ENCODE measurements at regions not wholly inside any gene's neighbourhood (a gene's known extent, or its start where the extent isn't known, plus 50 kb on each side); places are given as distances from the start of the nearest gene placed in this dataset.

DNA sequence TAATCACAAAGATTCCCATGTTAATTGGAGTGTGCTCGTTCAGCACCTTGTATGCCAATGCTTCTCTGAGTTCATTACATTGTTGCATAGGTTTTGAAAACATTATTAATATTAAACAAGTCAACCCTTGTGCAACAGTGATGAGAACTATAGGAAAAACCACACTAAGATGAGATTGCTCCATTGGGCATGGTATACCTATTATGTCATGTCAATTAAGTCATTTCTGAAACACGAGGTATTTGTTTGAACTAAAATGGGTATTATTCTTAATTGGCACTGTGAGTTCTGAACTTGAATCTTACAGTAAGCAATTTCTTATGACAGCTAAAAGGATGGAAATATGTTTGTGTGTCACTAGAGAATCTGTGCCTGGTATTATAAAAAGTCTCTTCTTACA is 447.7 kb downstream of the EFNA5 start:
- ATAC-seq (ENCODE audit: low FRiP score in 2 of 2) (no peak), DNase-seq (no peak)
- H3K36me3 ChIP-seq: no peaks in the 10 kb centered on the region
- H3K4me3 ChIP-seq: no peak overlapping the region
- no peak overlapping the region for H3K27ac ChIP-seq
- TF ChIP-seq POLR2AphosphoS5 (IDR thresholded peaks at IDR 0.05): no peak
- TF ChIP-seq EP300 (IDR thresholded peaks at IDR 0.05): no peak
- TF ChIP-seq CTCF (IDR thresholded peaks at IDR 0.05): no peak
- TF ChIP-seq POLR2A (IDR thresholded peaks at IDR 0.05): no peak
- H3K9me3 ChIP-seq: no peaks in the 10 kb centered on the region
- WGBS, 2 donors: 77 to 84% methylated on average over 2 of the region's 2 CpGs
- no peaks in the 10 kb centered on the region for H3K4me1 ChIP-seq
- no peaks in the 10 kb centered on the region for H3K27me3 ChIP-seq

DNA sequence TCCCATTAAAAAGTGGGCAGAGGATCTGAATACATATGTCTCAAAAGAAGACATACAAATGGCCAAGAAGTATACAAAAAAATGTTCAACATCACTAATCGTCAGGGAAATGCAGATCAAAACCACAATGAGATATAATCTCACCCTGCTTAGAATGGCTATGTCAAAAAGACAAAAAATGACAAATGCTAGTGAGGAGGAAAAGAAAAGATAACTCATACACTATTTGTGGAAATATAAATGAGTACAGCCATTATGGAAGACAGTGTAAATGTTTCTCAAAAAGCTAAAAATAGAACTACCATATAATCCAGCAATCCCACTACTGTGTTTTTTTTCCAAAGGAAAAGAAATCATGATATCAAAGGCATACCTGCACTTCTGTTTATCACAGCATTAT is 450.7 kb downstream of the EFNA5 start:
- Histone ChIP-seq H3K27ac (no peak overlapping the region), H3K4me3 (no peak overlapping the region), H3K9me3 (no peaks in the 10 kb centered on the region), H3K4me1 (no peaks in the 10 kb centered on the region), H3K36me3 (no peaks in the 10 kb centered on the region), H3K27me3 (no peaks in the 10 kb centered on the region)
- DNase-seq (no peak), ATAC-seq (ENCODE audit: low FRiP score in 2 of 2) (no peak)
- TF ChIP-seq POLR2AphosphoS5 (IDR thresholded peaks at IDR 0.05) (no peak), CTCF (IDR thresholded peaks at IDR 0.05) (no peak), EP300 (IDR thresholded peaks at IDR 0.05) (no peak), POLR2A (IDR thresholded peaks at IDR 0.05) (no peak)
- 45 to 58% methylated on average over 1 of the region's 1 CpG for WGBS, 2 donors

GRCh38 chr5:107218457-107219193 is 452.1 kb downstream of the EFNA5 start:
- ATAC-seq (ENCODE audit: low FRiP score in 2 of 2) (no peak), DNase-seq (no peak)
- Histone ChIP-seq H3K4me3 (no peak overlapping the region), H3K27ac (no peak overlapping the region), H3K9me3 (no peaks in the 10 kb centered on the region), H3K27me3 (no peaks in the 10 kb centered on the region), H3K4me1 (no peaks in the 10 kb centered on the region), H3K36me3 (no peaks in the 10 kb centered on the region)
- TF ChIP-seq CTCF (IDR thresholded peaks at IDR 0.05) (no peak), EP300 (IDR thresholded peaks at IDR 0.05) (no peak), POLR2A (IDR thresholded peaks at IDR 0.05) (no peak), POLR2AphosphoS5 (IDR thresholded peaks at IDR 0.05) (no peak)
- 67 to 96% methylated on average over 1 of the region's 1 CpG for WGBS, 2 donors

GRCh38 chr5:107217721-107218130 is 453.0 kb downstream of the EFNA5 start:
- Histone ChIP-seq H3K36me3 (no peaks in the 10 kb centered on the region), H3K9me3 (no peaks in the 10 kb centered on the region), H3K4me1 (no peaks in the 10 kb centered on the region), H3K27ac (no peak overlapping the region), H3K4me3 (no peak overlapping the region), H3K27me3 (no peaks in the 10 kb centered on the region)
- WGBS, 2 donors: 54 to 57% methylated on average over 3 of the region's 3 CpGs
- TF ChIP-seq EP300 (IDR thresholded peaks at IDR 0.05): peak in 2 of 4 donors; percentile 51 to 93
- no peak for TF ChIP-seq CTCF (IDR thresholded peaks at IDR 0.05)
- TF ChIP-seq POLR2AphosphoS5 (IDR thresholded peaks at IDR 0.05): peak; percentile 59 to 65
- ATAC-seq (ENCODE audit: low FRiP score in 2 of 2): peak; percentile 72 to 97
- DNase-seq: peak in 1 of 2 donors; percentile 85

DNA sequence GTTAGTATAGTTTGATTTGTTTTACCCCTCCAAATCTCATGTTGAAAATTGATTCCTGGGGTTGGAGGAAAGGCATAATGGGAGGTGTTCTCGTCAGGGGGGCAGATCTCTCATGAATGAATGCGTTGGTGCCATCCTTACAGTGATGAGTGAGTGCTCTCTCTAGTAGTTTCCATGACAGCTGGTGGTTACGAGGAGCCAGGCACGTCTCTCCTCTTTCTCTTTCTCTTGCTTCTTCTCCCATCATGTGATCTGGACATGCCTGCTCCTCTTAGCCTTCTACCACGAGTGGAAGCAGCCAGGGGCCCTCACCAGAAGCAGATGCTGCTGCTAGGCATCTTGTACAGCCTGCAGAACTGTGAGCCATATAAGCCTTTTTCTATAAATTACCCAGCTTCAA is 454.1 kb downstream of the EFNA5 start:
- no peak overlapping the region for H3K4me3 ChIP-seq
- TF ChIP-seq POLR2AphosphoS5 (IDR thresholded peaks at IDR 0.05) (no peak), EP300 (IDR thresholded peaks at IDR 0.05) (no peak), CTCF (IDR thresholded peaks at IDR 0.05) (no peak), POLR2A (IDR thresholded peaks at IDR 0.05) (no peak)
- H3K27me3 ChIP-seq: no peaks in the 10 kb centered on the region
- no peaks in the 10 kb centered on the region for H3K4me1 ChIP-seq
- 74 to 80% methylated on average over 5 of the region's 5 CpGs for WGBS, 2 donors
- DNase-seq: no peak
- no peak overlapping the region for H3K27ac ChIP-seq
- ATAC-seq (ENCODE audit: low FRiP score in 2 of 2): no peak
- no peaks in the 10 kb centered on the region for H3K9me3 ChIP-seq
- no peaks in the 10 kb centered on the region for H3K36me3 ChIP-seq
